Upper lobe of right lung (tissue), 1 donor: ENCODE measurements at regions not wholly inside any gene's neighbourhood (a gene's known extent, or its start where the extent isn't known, plus 50 kb on each side); places are given as distances from the start of the nearest gene placed in this dataset.

ENCODE experiments used
- ATAC-seq: fragments of 200-7000 bp; cut with Tn5 transposase; one replicate; pipeline ENCODE4 v1.9.1; 2020; ENCODE audit warnings: mild to moderate bottlenecking, moderate library complexity
- DNase-seq: peaks from one replicate; pipeline ENCODE4 v3.0.0-alpha.2; 2020
- H3K27ac ChIP-seq: fragments of 200-600 bp; one replicate; pipeline ENCODE4 v1.8.0; 2022
- H3K27me3 ChIP-seq: fragments of 200-600 bp; one replicate; pipeline ENCODE4 v1.8.0; 2022; ENCODE audit warnings: mild to moderate bottlenecking
- H3K36me3 ChIP-seq: fragments of 200-600 bp; one replicate; pipeline ENCODE4 v1.8.0; 2022
- H3K4me1 ChIP-seq: fragments of 200-600 bp; one replicate; pipeline ENCODE4 v1.8.0; 2022
- H3K4me3 ChIP-seq: fragments of 200-600 bp; one replicate; pipeline ENCODE4 v1.8.0; 2022; ENCODE audit warnings: mild to moderate bottlenecking
- H3K9me3 ChIP-seq: fragments of 200-600 bp; one replicate; pipeline ENCODE4 v1.8.0; 2022
- CTCF ChIP-seq: fragments of 200-600 bp; IDR thresholded peaks from one replicate; pipeline ENCODE4 v1.8.0; 2022; ENCODE audit warnings: antibody characterized with exemption
- intact Hi-C: fragments of 100-400 bp; cut with DNase I; formaldehyde crosslinking; loops from one replicate; pipeline ENCODE4 v1.11.0; 2022
- donor health status: DM: no; HTN: yes; CAD: no; lungs with severe emphysema.

GRCh38 chr13:71939186-71939585 is 72.2 kb upstream of the DACH1 start:
- no peaks in the 10 kb centered on the region for H3K9me3 ChIP-seq
- intact Hi-C loops = no loop called here
- H3K4me1 ChIP-seq = no peaks in the 10 kb centered on the region
- ATAC-seq = no peak
- H3K4me3 ChIP-seq = no peak overlapping the region
- DNase-seq = no peak
- no peak overlapping the region for H3K27ac ChIP-seq
- no peak for TF ChIP-seq CTCF
- H3K27me3 ChIP-seq = no peaks in the 10 kb centered on the region
- H3K36me3 ChIP-seq = no peaks in the 10 kb centered on the region

- H3K4me1 ChIP-seq = no peaks in the 10 kb centered on the region
- no peak for TF ChIP-seq CTCF
- DNase-seq (no peak), ATAC-seq (no peak)
- no peaks in the 10 kb centered on the region for H3K9me3 ChIP-seq
- no peaks in the 10 kb centered on the region for H3K27me3 ChIP-seq
- H3K4me3 ChIP-seq = no peak overlapping the region
- no peak overlapping the region for H3K27ac ChIP-seq
- no peaks in the 10 kb centered on the region for H3K36me3 ChIP-seq
- intact Hi-C loops = no loop called here
These were observed 68.3 kb upstream of the DACH1 start for GRCh38 chr13:71935166-71935840.

GRCh38 chr13:71924931-71925330 is 57.9 kb upstream of the DACH1 start:
- ATAC-seq (no peak), DNase-seq (no peak)
- no peaks in the 10 kb centered on the region for H3K27me3 ChIP-seq
- H3K9me3 ChIP-seq = no peaks in the 10 kb centered on the region
- intact Hi-C loops = no loop called here
- no peak overlapping the region for H3K27ac ChIP-seq
- no peak for TF ChIP-seq CTCF
- no peaks in the 10 kb centered on the region for H3K4me1 ChIP-seq
- no peaks in the 10 kb centered on the region for H3K36me3 ChIP-seq
- no peak overlapping the region for H3K4me3 ChIP-seq

- intact Hi-C loops = no loop called here
- no peak for TF ChIP-seq CTCF
- no peak overlapping the region for H3K27ac ChIP-seq
- DNase-seq (no peak), ATAC-seq (no peak)
- no peaks in the 10 kb centered on the region for H3K4me1 ChIP-seq
- no peaks in the 10 kb centered on the region for H3K27me3 ChIP-seq
- H3K9me3 ChIP-seq = no peaks in the 10 kb centered on the region
- H3K4me3 ChIP-seq = no peak overlapping the region
- H3K36me3 ChIP-seq = no peaks in the 10 kb centered on the region
These were observed 55.2 kb upstream of the DACH1 start for GRCh38 chr13:71922194-71922593.
